ENCODE measurements at regions not wholly inside any gene's neighbourhood (a gene's known extent, or its start where the extent isn't known, plus 50 kb on each side); places are given as distances from the start of the nearest gene placed in this dataset.
"Not testable (repeated sequence)": the region's sequence is repeated elsewhere in the genome, so short reads cannot be mapped to it uniquely, and the experiment has no call there.

DNA sequence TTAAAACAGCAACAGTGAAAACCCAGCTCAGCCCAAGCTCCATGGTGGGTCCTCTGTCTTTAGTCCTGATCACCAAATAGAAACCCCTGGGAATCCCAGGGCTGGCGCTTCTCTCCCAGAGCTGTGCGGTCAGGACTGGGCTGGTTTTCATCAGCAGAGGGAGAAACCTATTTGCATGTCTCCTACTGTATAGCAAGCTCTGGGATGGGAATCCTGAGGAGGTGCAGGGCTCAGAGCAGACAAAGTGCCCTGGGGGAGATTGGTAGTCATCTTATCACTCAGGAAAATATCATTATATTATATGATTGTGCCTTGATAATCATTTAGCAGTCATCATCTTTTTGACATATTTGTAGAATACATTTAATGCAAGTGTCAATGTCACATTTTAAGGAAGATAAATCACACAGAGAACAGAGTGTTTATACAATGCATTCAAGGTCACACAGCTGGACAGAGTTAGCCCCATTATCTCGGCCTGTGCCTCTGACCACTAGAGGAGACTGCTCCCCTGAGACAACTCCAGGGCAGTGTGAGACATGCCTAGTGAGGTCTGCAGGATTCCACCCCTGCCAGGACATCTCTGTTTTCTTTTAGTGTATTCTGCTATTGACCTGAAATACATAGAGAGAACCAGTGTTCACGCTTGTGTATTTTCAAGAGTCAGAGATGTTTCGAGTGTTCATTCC is 818.6 kb downstream of the TMEM121 start:
- DNase-seq, result not testable (repeated sequence)

DNA sequence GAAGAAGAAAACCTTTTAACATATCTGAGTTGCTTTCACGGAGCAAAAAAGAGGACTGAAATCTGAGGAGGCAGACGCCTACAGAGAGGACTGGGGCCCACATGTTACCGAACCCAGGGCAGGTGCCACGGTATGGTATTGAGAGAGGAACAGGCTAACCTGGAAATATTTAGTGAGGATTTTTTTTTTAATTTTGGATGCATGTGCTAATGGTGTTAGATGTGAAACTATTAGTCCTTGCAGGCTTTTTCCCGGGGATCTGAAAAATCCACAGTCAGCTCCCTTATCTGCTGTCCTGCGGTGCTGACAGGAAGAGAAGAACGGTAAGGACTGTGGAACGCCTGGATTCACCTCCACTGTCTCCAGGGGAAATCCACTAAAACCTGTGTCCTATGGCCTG is 819.7 kb downstream of the TMEM121 start:
- no peak for DNase-seq

DNA sequence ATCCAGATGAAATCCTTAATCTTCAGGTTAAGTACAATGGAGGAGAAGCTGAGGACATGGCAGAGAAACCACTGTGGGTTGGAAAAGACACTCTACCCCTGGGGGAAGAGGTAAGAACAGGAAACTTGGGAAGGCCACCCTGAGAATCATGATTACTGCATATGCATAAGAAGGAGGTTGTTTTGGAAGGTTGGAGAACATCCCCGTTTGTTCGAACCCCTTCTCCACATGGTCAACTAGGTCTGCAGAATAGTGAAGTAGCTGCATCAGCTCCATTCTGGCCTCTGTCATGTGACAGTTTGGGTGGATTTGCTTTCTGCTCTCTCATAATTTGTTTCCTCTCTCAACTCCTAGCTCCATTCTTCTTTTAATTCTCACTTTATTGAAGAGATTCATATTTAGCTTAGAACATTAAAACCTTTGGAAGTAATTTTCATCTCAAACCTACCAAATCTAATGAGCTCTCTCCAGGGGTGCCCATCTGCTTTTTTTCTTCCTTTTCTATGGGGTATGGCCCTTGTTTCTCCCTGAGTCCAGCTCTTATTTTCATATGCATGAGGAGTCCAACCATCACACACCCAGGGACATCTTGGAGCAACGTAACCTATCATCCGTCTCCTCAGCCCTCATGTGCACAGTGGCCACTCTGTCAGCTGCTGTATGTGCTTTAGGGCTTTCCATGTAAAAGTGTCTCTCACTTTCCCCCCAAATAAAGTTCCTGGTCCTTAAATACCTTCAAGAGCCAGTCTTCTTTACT is 820.3 kb downstream of the TMEM121 start:
- no peak for DNase-seq

DNA sequence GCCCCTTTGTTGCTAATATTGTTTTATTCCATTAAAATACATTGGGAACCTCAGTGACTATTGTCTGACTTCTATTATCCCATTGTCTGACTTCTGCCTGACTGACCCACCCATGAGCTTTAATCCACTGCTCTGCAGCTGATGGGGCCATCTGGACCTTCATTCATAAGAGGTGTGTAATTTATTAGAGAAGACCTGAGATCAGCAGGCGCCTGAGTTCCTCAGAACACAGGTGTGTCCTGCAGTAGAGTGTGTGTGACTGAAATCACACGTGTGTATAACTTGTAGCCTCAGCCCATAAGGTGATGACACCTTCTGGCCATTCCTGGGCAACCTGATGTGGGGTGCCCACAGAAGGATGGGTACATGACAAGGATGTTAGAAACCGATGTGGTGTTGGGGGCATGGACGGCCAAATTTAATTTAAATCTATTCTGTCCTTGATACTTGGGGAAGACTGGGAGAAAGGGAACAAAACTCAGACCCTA is 821.0 kb downstream of the TMEM121 start:
- DNase-seq, result no peak

DNA sequence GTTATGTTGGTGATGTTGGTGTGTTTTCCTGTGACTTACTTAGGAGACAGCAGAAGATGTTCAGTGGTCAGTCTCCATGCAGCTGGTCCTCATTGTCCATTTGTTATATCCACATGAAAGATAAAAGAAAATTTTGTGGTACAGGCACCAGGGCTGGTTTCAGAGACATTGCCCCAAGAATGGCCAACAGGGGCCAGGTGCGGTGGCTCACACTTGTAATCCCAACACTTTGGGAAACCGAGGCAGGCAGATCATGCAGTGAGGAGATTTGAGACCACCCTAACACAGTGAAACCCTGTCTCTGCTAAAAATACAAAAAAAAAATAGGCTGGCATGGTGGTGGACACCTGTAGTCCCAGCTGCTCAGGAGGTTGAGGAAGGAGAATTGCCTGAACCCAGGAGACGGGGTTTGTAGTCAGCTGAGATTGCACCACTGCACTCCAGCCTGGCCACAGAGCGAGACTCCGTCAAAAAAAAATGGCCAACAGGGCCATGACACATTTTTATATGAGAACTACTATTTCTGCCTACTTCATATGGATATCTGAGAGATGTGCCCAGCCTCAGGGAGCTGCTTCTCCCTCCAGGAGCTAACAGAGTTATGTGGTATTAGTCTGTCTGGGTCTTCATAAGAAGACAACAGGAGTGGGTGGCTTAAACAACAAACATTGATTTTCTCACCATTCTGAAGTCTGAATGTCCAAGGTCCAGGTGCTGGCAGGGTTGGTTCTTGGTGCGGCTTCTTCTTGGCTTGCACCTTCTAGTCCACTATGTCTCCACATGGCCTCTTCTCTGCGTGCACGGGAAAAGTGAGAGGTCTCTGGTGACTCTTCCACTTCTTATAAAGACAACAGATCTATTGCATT is 821.7 kb downstream of the TMEM121 start:
- no peak for DNase-seq

DNA sequence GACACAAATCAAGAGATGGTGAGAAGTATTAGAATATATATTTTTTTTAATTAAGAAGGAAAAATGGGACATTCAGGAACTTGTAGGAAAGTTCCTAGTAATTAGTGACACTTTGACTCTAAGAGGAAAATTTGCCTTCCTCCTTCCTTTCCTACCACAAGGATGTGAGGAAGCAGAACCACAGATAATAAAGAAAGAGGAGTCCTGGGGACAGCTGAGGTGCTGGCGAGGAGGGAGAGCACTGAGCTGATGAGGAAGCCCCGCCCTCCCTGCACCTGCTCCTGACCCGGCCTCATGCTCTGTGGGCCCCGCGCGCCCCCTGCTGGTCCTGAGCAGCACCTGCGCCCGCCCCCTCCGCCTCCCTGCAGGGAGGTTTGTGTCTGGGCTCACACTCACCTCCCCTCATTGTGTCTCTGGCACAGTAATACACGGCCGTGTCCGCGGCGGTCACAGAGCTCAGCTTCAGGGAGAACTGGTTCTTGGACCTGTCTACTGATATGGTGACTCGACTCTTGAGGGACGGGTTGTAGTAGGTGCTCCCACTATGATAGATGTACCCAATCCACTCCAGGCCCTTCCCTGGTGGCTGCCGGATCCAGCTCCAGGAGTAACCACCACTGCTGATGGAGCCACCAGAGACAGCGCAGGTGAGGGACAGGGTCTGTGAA is 822.6 kb downstream of the TMEM121 start:
- DNase-seq, result not testable (repeated sequence)

DNA sequence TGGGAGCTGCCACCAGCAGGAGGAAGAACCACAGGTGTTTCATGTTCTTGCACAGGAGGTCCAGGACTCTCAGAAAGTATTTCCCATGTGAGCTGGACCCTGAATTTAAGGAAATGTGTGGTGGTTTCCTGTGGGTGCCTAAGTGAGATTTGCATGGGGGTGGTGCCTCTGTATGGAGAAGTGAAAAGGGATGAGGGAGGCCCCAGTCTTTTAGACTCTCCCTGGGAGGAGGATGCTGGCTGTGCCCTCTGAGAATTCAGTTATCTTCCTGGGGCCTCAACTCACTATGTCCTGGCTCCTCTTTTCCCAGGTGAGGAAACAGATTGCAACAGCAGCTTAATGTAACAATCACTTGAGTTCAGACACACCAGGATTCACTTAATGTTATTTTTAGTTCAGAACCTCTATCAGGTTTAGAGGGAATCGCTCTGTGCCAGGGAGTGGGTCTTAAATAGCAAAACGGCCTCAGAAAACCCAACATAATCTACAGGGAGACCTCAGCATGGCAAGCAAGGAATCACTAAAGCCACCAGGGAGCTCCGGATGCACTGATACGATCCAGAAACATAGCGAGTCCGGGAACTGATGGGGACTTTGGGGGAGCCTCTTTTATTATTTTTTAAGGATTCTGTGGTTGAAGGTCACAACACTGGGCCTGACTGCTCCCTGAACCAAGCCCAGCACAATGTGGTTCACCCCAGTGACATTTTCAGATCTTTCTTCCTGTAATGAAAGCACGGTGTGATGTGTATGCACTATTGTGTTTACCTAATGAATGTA is 823.5 kb downstream of the TMEM121 start:
- not testable (repeated sequence) for DNase-seq

DNA sequence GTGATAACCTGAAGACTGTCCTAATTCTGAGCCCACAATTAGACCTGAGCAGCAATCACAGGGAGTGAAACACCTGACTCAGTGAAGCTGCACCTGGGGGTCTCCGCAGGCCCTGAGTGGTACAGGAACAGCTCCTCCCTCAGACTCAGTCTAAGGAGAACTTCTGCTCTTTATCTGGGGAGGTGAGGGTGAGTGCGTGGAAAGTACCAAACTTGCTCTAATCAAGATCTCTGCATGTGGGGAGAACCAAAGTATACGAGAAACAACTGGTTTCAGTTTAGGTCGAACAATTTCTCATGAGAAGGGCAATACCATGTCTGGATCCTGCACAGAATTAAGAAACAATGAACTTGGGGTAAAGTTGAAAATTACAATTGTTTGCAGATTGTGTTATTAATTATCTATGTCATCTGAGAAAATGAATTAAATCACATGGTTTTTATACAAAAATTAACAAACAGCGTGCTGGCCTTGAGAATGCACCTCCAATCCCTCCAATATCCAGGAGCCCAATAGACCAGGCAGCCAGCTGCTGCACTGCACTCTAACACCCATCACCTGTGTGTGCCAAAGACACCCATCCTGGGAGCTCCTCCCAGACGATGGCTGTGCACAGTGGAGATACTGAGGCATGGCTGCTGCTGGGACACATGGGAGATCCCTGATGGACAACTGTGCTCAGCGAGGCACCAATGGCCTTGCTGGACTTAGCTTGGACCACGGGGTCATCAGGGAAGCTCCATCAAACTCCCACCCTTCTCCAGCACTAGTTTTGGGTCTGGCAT is 828.8 kb downstream of the TMEM121 start:
- DNase-seq, result not testable (repeated sequence)

DNA sequence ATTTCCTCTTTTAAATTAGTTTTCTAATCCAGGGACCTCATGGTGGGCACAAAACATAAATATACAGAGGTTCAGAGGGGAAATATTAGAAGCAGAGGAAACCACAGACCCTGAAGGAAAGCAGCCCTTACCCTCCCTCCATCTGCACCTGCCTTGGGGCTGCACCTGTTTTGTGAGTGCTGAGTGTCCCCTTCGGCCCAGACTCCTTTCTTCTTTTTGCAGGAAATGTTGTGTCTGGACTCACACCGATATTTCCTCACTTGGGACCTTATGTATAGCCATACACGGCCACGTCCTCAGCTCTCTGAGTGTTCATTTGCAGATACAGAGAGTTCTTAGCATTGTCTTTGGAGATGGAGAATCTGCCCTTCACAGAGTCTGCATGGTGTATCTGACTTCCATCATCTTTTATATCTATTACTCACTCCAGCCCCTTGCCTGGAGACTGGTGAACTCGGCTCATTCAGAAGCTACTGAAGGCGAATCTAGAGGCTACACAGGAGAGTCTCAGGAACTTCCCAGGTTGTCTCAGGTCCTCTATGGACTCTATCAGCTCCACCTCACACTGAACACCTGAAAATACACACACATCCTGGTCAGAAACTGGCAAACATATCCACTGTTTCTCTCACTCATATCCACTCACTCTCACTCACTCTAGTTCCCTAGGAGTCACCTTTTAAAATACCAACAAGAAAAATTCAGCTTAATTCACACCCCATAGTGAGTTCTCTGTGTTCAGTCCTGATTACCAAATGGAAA is 829.7 kb downstream of the TMEM121 start:
- DNase-seq, result not testable (repeated sequence)

DNA sequence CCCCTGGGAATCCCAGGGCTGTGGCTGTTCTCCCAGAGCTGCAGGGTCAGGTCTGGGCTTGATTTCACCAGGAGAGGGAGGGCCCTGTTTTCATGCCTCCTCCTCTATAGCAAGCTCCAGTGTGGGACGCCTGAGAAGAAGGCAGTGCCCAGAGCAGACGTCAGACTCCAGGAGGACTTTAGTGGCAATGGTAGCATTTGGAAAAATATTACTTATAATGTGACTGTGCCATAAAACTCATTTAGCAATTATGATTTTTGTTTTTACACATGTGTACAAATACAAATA is 830.2 kb downstream of the TMEM121 start:
- not testable (repeated sequence) for DNase-seq

DNA sequence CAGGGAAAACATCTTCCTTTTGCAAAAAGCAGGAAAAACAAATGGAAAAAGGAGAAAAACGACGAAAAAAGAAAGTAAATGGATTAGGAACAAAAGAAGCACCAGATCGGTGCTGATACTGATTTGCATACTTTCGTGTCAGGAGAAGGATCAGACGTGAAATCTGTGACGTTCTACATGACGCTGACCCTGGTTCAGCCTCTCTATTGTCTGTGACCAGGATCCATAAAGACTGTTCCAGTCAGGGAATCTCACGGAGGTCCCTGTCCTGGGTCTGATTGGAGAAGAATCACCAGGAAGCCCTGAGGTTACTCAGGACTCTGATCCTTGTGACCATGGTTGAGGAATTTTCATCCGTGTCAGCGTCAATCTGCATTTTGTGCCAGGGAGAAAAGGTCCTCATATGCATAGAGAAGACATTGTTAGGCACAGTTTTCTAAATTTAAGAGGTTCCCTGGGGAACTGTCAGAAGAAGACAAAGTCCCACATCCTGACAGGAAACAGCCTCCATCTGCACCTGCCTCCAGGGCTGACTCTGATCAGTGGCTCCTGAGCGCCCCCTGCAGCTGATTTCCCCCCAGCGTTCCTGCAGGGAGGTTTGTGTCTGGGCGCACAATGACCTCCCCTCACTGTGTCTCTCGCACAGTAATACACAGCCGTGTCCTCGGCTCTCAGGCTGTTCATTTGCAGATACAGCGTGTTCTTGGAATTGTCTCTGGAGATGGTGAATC is 832.9 kb downstream of the TMEM121 start:
- not testable (repeated sequence) for DNase-seq

DNA sequence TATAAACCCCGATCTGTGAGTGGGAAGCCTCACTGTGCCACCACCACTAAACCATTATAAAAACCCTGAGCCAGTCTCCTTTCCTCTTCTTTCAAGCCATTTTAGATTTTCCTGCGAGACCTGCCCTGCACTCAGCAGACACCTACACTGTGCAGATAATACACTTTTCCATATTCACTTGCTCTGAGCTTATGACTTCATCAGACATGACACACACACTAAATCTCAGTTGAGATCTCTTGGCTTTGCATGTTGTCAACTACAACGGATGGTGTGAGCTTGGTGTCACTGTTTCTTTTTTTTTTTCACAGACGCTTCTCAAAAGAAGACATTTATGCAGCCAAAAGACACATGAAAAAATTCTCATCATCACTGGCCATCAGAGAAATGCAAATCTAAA is 839.0 kb downstream of the TMEM121 start:
- DNase-seq, result not testable (repeated sequence)

DNA sequence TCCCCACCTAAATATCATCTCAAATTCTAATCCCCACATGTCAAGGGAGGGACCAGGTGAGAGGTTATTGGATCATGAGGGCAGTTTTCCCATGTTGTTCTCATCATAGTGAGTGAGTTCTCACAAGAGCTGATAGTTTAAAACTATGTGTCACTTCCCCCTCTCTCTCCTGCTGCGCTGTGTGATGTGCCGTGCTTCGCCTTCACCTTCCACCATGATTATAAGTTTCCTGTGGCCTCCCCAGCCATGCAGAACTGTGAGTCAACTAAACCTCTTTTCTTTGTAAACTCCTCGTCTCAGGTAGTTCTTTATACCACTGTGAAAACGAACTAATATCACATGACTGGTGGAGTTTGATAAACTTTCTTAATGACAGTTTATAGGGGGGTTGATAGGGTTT is 839.5 kb downstream of the TMEM121 start:
- DNase-seq, result not testable (repeated sequence)

DNA sequence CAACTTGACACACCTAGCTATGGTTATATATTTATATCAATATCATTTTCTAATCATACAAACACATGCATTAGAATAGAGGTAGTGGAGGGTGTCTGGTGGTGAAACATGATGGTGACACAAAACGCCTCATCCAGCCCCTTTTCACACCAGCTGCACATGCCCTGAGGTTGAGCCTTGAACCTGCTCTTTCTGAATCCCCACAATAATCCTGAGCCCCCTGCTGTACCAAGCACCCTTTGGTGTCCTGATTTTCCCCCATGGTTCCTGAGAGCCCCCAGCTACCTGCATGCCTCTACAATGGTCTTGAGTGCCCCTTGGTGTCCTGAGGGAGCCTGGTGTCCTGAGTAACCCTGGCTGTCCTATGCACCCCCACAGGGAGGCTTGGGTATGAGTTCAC is 840.6 kb downstream of the TMEM121 start:
- not testable (repeated sequence) for DNase-seq

DNA sequence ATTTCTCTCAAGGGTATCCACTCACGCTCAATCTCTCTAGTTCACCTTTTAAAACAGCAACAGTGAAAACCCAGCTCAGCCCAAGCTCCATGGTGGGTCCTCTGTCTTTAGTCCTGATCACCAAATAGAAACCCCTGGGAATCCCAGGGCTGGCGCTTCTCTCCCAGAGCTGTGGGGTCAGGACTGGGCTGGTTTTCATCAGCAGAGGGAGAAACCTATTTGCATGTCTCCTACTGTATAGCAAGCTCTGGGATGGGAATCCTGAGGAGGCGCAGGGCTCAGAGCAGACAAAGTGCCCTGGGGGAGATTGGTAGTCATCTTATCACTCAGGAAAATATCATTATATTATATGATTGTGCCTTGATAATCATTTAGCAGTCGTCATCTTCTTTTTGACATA is 843.1 kb downstream of the TMEM121 start:
- DNase-seq, result not testable (repeated sequence)

DNA sequence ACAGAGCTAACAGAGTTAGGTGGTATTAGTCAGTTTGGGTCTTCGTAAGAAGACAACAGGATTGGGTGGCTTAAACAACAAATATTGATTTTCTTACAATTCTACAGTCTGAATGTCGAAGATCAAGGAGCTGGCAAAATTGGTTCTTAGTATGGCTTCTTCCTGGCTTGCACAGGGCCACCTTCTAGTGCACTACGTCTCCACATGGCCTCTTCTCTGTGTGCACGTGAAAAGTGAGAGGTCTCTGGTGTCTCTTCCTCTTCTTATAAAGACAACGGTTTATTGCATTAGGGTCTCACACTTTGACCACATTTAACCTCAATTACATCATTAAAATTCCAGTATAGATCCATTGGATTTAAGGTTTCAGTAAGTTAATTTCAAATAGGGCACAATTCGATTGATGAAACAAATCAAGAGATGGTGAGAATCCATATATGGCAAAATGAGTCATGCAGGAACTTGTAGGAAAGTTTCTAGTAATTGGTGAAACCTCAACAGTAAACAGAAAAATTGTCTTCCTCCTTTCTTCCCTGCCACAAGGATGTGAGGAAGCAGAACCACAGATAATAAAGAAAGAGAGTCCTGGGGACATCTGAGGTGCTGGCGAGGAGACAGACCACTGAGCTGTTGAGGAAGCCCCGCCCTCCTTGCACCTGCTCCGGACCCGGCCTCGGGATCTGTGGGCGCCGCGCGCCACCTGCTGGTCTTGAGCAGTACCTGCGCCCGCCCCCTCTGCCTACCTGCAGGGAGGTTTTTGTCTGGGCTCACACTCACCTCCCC is 846.7 kb downstream of the TMEM121 start:
- DNase-seq, result peak; percentile 0

DNA sequence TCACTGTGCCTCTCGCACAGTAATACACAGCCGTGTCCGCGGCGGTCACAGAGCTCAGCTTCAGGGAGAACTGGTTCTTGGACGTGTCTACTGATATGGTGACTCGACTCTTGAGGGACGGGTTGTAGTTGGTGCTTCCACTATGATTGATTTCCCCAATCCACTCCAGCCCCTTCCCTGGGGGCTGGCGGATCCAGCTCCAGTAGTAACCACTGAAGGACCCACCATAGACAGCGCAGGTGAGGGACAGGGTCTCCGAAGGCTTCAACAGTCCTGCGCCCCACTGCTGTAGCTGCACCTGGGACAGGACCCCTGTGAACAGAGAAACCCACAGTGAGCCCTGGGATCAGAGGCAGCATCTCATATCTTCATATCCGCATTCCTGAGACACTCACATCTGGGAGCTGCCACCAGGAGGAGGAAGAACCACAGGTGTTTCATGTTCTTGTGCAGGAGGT is 847.3 kb downstream of the TMEM121 start:
- DNase-seq, result not testable (repeated sequence)

DNA sequence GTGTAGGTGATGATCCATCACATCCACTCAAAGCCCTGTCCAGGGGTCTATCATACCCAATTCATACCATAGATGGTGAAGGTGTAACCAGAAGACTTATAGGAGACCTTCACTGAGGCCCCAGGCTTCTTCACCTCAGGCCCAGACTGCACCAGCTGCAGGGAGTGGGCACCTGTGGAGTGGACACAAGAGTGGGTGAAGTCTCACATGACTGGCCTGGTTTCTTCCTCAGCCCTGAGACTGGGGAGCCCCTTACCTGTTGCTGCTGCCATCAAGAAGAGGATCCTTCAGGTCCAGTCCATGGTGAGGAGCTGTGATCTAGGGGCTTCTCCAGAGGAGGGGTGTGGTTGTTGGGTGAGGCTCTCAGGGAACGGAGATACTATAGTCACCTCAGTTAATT is 851.0 kb downstream of the TMEM121 start:
- DNase-seq, result no peak

DNA sequence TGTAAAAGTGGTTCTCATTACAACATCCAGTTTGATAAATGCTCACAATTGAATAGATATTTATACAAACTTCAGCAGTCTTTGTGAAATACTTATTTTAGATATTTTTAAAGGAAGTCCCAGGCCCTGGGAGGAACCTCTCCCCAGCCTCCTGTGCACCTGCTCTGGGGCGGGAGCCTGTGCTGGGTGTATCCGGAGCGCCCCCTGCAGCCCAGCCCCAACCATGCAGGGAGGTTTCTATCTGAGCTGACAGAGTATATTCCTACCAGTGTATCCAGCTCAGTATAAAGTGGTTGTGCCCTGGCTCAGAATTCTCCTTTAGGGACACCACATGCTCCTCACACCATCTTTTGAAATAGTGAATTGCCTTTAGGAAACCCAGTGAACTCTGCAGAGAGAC is 851.8 kb downstream of the TMEM121 start:
- DNase-seq, result no peak
